ENCODE measurements at regions not wholly inside any gene's neighbourhood (a gene's known extent, or its start where the extent isn't known, plus 50 kb on each side); places are given as distances from the start of the nearest gene placed in this dataset.
"Not testable (repeated sequence)": the region's sequence is repeated elsewhere in the genome, so short reads cannot be mapped to it uniquely, and the experiment has no call there.

DNA sequence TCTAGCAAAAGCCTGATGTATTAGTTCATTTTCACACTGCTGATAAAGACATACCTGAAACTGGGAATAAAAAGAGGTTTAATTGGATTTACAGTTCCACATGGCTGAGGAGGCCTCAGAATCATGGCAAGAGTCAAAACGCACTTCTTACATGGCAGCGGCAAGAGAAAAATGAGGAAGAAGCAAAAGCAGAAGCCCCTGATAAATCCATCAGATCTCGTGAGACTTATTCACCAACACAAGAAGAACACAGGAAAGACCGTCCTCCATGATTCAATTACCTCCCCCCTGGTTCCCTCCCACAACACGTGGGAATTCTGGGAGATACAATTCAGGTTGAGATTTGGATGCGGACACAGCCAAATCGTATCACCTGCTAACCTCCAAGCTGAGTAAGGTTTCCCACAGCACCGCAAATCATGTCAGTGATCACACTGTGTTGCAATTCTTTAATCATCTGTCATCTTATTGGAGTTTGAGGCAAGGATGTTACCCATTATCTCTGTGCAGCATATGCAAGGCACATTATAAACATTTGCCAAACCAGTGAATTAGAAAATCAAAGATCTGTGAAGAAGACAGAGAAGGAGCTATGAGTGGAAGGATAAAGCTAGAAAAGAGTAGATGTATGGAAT lies 128.5 kb downstream of the ZNF281 start:
- DNase-seq = peak; percentile 50 to 57

DNA sequence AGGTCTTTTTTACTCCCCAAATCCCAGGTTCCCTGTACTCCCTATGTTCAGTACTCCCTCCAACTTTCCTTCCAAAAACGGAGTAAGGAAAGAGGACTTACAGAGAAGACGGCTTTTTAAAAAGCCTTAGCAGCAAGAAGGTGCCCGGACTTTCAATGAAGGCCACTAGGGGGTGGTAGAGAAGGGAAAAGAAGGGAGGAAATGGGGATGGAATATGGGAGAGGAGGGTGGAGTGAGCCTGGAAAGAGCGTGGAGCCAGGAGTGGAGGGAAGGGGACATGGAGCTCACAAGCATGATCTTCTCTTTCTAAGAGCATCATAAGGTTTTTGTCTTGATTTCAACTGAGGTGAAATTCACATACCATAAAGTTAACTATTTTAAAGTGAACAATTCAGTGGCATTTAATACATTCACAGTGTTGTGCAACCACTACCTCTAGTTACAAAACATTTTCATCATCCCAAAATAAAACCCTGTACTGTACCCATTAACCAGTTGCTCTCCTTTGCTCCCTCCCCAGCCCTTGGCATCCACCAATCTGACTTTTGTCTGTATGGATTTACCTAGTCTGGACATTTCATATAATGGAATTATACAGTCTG lies 129.9 kb downstream of the ZNF281 start:
- peak; percentile 41 to 42 for DNase-seq

DNA sequence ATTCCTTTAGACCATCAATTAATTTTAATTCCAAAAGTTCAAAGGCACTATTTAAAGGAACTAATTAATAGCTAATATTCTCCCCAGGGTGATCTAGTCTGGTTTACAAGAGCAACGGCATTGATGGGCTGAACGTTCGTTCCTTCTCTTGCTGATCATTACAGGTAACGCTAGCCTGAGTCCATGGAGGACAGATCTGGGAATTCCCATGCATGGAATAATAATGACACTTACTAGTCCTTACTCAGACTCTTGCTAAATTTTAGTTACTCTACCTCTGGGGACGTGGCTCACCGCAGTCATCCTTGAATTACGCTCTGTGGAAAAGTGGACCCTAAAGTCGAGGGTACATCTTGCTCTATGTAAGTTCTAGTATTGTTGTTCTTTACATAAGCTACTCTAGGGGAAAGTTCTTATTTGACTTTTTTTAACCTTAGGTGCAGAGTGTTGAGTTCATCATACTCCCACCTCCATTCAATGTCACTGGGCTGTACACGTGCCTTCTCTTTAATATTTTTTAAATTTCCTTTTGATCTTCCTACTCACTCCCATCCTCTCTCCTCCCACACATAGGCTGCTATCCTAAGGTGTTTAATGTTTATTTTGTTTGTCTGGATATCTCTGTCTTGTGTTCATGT lies 133.9 kb downstream of the ZNF281 start:
- no peak for DNase-seq

DNA sequence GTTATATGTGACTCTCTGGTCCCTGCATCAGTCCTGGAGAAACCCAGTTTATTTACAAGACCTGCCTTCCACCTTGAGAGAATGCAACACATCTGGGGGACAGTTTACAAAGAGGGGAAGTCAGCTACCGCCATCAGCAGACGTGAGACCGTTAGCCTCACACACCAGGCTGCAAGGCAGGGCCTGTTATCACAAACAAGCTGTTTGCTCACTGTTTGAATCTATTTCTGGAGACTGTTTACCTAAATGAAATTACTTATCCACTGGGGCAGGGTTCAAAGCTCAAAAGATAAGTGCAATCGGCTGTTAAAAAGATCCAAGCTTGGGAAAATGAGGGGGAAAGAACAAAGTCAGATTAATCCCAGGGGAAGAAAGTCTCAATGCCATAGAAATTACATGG lies 134.4 kb downstream of the ZNF281 start:
- no peak for DNase-seq

DNA sequence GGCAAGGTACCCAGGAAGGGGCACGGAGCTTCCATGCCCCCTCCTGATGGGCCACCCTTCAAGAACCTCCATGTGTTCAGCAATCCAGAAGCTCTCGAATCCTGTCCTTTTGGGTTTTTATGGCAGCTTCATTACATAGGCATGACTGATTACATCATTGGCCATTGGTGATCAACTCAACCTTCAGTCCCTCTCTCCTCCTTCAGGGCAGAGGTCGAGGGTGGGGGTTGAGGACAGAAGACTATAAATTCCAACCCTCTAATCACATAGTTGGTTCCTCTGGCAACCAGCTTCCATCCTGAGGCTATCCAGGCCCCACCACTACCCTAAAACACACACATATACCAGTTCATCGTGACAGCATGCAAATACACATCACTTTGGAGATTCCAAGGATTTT lies 135.7 kb downstream of the ZNF281 start:
- DNase-seq = no peak

DNA sequence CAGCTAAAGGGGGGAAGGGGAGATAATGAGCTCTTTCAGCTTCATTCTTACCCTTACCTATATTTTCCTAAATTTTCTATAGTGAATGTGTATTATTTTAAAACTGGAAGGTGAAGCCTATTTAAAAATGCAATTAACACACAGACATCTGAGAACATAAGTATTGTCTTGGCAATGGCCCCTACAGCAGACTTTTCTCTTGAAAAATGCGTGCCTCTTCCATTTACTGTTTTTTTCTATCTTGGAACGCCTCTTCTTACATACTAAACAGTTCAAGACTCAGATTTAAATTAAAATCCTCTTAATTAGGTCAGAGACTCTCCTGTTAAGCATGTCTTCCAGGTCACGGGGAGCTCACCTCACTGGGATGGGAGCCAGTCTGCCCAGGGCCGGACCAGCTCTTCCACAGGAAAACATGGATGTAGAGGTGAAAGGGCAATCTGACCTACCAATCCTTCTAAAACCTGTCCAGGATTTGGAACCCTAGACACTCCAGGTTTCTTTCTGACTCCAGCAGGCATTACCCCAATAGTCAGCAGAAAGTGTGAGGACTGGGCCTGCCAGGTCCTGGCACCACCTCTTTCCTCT lies 137.3 kb downstream of the ZNF281 start:
- no peak for DNase-seq

DNA sequence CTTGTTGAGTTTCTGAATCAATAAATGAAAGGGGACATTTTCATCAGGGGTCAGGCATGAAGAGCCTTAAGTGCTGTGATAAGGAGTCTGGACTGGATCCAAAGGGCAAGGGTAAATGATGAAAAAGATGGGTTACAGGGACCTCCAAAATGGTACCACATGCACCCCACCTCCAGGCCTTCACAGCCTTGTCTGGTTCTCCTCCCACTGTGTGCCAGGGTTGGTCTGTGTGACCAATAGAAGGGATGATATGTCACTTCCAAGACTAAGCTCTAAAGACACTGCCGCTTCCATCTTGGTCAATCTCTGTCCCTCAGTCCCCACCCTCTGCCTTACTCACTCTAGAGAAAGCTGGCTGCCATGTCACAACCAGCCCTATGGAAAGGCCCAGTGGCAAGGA lies 140.6 kb downstream of the ZNF281 start:
- DNase-seq = no peak

DNA sequence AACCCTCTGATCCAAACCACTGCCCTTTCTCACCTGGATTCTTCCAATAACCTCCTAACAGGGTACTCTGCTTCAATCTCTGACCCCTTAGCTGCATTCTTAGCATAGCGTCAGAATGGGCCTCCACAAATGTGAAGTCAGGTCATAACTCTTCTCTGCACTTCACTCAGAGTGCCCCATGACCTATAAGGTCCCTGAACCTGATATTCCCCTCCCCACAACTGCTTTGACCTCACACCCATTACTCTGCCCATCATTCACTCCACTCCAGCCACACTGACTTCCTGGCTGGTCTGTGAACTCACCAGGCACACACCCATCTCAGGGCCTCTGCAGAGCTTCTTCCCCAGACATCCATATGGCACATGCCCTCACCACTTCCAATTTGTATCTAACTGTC lies 141.9 kb downstream of the ZNF281 start:
- no peak for DNase-seq

DNA sequence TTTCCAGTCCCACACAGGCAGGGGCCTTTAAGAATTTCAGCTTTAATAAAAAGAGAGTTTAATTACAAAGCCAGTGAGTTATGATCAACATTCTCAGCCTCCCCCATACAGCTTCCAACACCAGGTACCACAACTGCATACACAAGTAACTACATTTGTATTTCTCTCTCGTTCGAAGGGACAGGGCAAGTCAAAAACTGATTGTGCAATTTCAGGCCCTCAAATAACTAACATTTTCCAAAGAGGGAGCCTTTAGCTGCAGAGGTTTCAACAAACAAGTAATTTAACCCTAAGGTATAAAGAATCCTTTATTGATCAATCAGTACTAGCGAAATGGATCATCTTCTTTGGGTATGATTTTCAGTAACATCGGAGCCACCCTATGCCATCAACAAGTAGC lies 142.4 kb downstream of the ZNF281 start:
- DNase-seq = no peak

DNA sequence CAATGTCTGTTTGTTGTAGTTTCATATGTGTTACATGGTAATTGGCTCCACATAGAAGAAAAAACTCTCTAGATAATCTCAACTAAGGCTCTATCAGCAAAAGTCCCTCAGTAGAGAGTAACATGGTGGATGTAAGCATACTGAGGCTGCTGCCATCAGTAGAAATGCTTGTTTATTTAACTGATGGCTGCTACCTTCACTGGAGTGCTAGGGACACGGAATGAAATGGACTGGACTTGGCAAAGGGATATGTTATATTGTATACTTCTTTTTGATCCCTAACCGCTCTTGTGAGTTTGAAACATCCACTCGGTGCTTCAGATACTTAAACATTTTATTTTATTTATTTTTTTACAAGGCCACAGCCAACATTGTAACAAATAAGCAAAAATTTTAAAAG lies 143.0 kb downstream of the ZNF281 start:
- no peak for DNase-seq

DNA sequence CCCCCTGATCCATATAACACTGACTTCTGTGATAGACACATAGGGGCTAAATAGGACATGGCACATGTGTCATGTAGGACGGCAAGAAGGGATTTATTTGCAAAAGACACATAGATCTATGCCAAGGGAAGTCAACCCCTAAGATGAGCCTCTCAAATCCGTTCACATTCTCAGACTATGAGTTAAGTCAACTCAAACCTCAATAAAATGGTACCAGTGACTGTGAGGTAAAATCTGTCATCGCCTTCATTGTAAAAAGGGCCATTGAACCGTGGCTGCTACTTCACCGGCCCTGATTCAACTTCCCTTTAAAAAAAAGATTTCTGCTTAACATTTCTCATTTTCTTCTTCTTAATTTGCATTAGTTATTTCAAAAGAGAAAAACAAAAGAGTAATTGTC lies 144.0 kb downstream of the ZNF281 start:
- DNase-seq = no peak

DNA sequence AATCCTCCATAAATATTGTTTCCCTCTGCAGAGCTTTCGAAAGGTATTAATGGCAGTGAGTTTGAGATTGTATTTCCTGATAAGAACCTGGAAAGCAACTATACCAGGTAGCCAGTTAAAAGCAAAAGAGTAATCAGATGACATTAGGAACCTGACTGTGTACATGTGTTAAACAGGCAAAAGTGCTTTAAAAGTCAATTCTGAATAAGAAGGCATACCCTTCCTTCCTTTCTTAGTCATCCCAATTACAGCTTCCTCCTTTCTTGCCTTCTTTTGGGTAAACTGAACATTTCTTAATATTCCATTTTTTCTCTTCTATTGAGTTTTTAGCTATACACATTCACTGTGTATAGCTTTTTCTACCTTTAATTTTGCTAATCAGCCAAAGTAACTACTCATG lies 144.7 kb downstream of the ZNF281 start:
- peak in 1 of 2 donors; percentile 14 for DNase-seq

DNA sequence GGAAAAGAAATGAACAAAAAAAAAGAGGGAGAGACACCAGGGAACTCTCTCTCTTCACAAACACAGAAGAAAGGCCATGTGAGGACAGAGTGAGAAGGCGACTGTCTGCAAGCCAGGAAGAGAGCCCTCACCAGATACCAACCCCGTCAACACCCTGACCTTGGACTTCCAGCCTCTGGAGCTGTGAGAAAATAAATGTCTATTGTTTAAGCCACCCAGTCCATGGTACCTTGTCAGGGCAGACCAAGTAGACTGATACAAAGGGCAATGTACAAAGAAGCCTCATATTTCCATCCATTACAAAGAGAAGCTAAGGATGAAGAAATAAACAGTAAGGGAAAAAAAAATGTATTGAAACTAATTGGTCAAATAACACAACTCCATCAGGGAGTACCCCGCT lies 146.6 kb downstream of the ZNF281 start:
- no peak for DNase-seq

DNA sequence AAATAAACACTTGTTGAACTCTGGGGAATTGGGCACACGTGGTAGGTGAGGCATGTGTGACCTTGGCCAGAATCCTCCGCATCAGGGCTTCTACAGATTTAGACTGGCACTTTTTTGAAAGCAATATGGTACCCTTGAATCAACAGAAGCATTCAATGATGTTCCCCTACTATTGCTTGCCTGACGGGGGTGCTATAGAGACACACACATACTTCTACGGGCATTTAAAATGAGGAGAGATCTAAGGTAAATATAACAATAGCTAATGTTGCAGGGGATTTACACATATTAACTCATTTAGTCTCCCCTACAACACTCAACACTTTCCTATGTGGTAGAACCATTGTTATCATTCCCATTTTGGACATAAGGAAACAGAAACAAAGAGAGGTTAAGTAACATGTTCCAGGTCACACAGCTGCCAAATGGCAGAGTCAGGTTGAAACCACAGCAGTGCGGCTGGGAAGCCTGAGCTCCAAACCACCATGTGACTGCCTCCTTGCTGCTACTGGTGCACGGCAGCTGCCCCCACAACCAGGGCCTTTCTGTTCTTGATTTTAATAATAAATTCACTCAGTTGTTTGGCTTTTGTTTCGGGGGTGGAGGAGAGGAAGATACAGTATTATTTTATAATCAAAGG lies 147.4 kb downstream of the ZNF281 start:
- DNase-seq = no peak

DNA sequence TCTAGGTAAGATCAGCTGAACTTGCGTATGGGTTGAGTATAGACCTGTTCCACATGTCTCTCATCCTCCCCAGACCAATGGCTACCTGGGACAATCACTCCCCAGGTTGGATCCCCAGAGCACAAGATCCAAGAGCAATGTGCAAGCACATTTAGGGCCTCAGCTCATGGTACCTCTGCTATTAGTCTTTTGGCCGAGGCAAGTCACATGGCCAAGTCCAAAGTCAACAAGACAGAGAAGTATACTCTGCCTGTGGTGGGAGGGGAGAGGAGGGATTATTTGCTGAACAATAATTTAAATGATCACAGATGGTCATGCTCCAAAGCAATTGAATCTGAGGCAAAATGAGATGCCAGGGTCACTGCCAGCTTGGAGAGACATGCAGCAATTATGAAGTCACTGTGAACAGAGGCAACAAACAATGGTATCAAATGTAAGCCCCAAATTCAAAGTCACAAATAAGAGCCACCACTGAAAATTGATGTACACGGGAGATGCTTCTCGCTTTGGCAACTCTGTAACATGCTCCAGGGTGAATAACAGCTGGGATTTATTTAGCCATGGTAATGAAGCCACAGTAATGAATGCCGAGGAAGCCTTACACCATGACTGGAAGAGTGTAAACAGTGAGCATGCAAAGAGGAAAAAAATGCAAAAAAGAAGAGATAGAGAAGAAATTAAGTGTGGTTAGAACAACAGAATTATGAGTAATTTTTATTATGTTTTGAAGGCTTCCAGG lies 149.1 kb downstream of the ZNF281 start:
- DNase-seq = no peak

DNA sequence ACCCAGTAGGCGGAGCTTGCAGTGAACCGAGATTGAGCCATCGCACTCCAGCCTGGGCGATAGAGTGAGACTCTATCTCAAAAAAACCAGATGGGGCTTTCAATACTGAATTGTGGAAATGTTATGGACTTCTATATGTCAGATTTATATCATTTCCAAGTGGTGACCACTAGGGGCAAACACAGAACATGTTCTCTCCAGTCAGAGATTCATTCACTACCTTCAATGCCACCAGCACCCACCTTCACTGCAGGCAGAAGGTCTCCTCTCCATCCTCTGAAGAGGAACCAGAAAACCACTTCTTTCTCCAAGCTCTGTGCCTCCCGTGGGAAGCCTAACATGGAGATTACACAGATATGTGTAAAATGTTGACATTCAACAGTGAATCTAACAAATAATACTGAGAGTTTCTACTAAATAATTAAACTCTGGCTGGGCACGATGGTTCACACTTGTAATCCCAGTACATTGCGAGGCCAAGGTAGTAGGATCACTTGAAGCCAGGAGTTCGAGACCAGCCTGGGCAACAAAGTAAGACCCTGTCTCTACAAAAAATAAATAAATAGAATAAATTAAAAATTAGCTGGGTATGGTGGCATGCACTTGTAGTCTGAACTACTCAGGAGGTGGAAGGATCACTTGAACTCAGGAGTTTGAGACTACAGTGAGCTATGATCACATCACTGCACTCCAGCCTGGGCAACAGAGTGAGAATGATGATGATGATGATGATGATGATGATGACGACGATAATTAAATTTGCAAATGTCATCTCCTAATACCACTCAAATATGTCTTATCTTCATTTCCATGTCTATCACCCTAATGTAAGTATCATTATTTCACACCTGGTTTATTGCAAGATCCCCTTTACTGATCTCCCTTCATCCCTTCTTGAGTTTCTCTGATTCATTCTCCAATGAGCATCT lies 151.1 kb downstream of the ZNF281 start:
- DNase-seq = peak in 1 of 2 donors; percentile 16

DNA sequence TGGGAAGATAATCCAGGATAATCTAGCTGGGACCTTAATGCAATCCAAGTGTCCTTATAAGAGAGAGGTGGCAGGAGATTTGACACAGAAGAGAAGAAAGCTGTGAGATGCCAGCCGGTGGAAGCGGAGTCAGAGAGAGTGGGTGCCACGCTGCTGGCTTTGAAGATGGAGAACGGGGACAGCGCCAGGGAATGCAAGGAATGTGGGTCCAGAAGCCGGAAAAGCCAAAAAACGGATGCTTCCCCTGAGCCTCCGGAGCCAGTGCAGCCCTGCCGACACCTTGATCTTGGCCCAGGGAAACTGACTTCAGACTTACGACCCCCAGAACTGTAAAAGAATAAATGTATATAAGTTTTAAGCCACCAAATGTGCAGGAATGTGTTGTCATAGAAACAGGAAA lies 152.6 kb downstream of the ZNF281 start:
- DNase-seq = no peak

DNA sequence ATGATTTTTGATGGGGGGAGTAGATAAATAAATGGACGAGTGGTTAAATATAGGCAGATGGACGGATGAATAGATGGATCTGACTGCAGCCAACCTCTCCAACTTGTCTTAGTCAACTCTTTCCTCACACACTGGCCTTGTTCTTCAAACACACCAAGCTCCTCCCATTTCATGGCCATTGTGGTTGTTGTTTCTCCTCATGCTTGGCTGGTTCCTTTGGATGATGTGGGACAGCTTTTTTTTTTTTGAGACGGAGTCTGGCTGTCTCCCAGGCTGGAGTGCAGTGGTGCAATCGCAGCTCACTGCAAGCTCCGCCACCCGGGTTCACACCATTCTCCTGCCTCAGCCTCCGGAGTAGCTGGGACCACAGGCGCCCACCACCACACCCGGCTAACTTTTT lies 155.2 kb downstream of the ZNF281 start:
- not testable (repeated sequence) for DNase-seq

DNA sequence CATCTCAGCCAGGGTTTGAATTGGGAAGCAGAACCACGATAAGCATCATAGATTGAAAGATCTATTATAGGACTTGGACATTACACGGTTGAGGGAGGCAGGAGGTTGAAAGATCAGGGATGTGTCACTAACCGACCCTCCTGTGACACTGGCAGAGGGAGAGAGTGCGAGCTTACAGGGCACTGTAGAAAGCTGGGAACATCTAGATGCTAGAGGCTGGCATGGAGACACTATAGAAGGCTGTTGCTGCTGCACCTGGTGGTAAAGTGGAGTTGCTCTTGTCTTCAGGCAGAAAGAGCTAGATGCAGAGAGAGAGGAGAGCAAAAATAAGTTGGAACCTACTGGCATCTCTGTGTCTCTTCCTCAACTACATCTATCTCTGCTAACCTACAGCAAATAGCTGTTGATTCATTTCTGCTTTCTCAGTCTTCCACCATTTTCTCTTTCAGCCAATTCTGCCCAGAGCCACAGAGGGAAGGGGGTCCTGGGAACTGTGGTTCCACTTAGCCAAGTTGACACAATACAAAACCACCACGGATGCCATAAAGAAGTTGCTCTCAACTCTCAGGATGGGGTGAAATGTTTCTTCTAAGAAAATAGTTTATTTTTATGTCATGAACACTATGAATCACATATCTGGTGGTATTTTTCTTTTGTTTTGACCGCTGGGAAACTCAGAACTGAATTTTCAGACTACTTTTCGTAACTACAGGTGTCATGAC lies 155.9 kb downstream of the ZNF281 start:
- DNase-seq = no peak

DNA sequence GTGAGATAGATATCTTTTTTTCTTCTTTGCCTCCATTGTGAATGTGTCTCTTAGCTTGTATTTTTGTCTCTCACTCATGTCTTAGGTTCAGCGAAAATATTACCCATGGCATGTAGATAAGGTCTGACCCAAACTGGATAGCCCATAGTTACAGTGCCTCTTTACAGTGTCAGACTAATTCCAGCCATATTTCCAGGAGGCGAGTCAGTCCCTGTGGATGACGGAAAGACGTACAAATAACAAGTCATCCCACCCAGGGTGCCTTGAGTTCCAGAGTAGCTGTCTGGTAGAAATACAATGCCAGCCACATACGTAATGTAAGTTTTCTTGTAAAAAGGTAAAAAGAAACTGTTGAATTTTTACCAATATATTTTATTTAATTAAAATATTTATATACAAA lies 157.3 kb downstream of the ZNF281 start:
- no peak for DNase-seq

DNA sequence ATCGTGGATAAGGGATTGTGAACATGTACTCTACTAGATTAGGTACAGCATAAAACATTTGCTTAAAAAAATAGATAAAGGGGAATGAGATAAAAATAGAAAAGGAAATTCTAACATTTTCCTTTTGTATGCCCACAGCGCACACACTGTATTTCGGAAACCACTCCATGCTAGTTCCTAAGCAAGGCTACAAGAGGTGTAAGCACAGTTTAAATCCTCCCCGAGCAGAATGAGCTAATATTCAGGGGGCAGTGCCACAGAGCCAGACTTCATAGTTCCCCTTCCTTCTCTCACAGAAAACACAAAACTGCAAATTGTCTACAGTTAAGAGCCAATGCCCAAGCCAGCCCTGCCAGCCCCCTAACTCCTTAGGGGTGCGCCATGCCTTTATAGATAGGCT lies 159.4 kb downstream of the ZNF281 start:
- DNase-seq = no peak

Data from inflammatory macrophage (primary cell).